Mesothelial cell of epicardium (in vitro differentiated cells): ENCODE measurements at regions not wholly inside any gene's neighbourhood (a gene's known extent, or its start where the extent isn't known, plus 50 kb on each side); places are given as distances from the start of the nearest gene placed in this dataset.

Experiments
- DNase-seq, 2 experiments: peaks; one replicate each; pipeline ENCODE4 v3.0.0; 2021; ENCODE audit warnings: low spot score in 2 of 2; ENCODE audit not compliant: unreplicated experiment in 2 of 2
- H3K27ac Mint-ChIP-seq: 2 replicates; pipeline ENCODE4 v1.8.0; 2021; ENCODE audit warnings: mixed read lengths
- H3K27me3 Mint-ChIP-seq: 2 replicates; pipeline ENCODE4 v1.8.0; 2021; ENCODE audit warnings: low read depth, mixed read lengths
- H3K36me3 Mint-ChIP-seq: 2 replicates; pipeline ENCODE4 v1.8.0; 2021; ENCODE audit warnings: mixed read lengths
- H3K4me1 Mint-ChIP-seq: 2 replicates; pipeline ENCODE4 v1.8.0; 2021; ENCODE audit warnings: mixed read lengths
- H3K4me3 Mint-ChIP-seq: 2 replicates; pipeline ENCODE4 v1.8.0; 2021; ENCODE audit warnings: mild to moderate bottlenecking, moderate library complexity, mixed read lengths
- H3K9me3 Mint-ChIP-seq: 2 replicates; pipeline ENCODE4 v1.8.0; 2021; ENCODE audit warnings: mixed read lengths
- CTCF ChIP-seq: fragments of 200-600 bp; sonication (generic); IDR thresholded peaks from one replicate; pipeline ENCODE4 v1.5.0; 2021; ENCODE audit warnings: antibody characterized with exemption; ENCODE audit not compliant: unreplicated experiment

GRCh38 chr7:46480619-46481018 is 559.5 kb upstream of the IGFBP3 start:
- H3K9me3 Mint-ChIP-seq, result peaks cover 15% of the 10 kb centered on the region
- peaks cover 3% of the 10 kb centered on the region for H3K36me3 Mint-ChIP-seq
- no peak for DNase-seq
- no peak overlapping the region for H3K27ac Mint-ChIP-seq
- H3K4me1 Mint-ChIP-seq, result peaks cover 16% of the 10 kb centered on the region
- TF ChIP-seq CTCF, result no peak
- no peaks in the 10 kb centered on the region for H3K27me3 Mint-ChIP-seq
- no peak overlapping the region for H3K4me3 Mint-ChIP-seq

GRCh38 chr7:46479680-46480079 is 558.6 kb upstream of the IGFBP3 start:
- Mint-ChIP-seq H3K27me3 (no peaks in the 10 kb centered on the region), H3K4me3 (no peak overlapping the region), H3K4me1 (peaks cover 7% of the 10 kb centered on the region), H3K27ac (no peak overlapping the region), H3K36me3 (peaks cover 9% of the 10 kb centered on the region), H3K9me3 (peaks cover 24% of the 10 kb centered on the region)
- no peak for DNase-seq
- no peak for TF ChIP-seq CTCF

- H3K4me3 Mint-ChIP-seq, result no peak overlapping the region
- peaks cover 7% of the 10 kb centered on the region for H3K4me1 Mint-ChIP-seq
- no peak overlapping the region for H3K27ac Mint-ChIP-seq
- peaks cover 13% of the 10 kb centered on the region for H3K36me3 Mint-ChIP-seq
- no peaks in the 10 kb centered on the region for H3K27me3 Mint-ChIP-seq
- no peak for TF ChIP-seq CTCF
- peaks cover 26% of the 10 kb centered on the region for H3K9me3 Mint-ChIP-seq
- no peak for DNase-seq
These were observed 557.0 kb upstream of the IGFBP3 start for GRCh38 chr7:46478046-46478445.

GRCh38 chr7:46468753-46469356 is 547.8 kb upstream of the IGFBP3 start:
- peaks cover 50% of the 10 kb centered on the region for H3K36me3 Mint-ChIP-seq
- H3K9me3 Mint-ChIP-seq, result peaks cover 85% of the 10 kb centered on the region
- DNase-seq, result no peak
- no peak overlapping the region for H3K4me3 Mint-ChIP-seq
- H3K27ac Mint-ChIP-seq, result no peak overlapping the region
- H3K27me3 Mint-ChIP-seq, result no peaks in the 10 kb centered on the region
- no peak for TF ChIP-seq CTCF
- no peaks in the 10 kb centered on the region for H3K4me1 Mint-ChIP-seq

GRCh38 chr7:46463170-46463569 is 542.1 kb upstream of the IGFBP3 start:
- Mint-ChIP-seq H3K27ac (no peak overlapping the region), H3K4me3 (no peak overlapping the region), H3K36me3 (peaks cover 50% of the 10 kb centered on the region), H3K9me3 (peaks cover 82% of the 10 kb centered on the region), H3K27me3 (no peaks in the 10 kb centered on the region), H3K4me1 (no peaks in the 10 kb centered on the region)
- no peak for TF ChIP-seq CTCF
- DNase-seq, result no peak

- H3K27ac Mint-ChIP-seq, result no peak overlapping the region
- no peak for TF ChIP-seq CTCF
- no peaks in the 10 kb centered on the region for H3K4me1 Mint-ChIP-seq
- DNase-seq, result no peak
- no peak overlapping the region for H3K4me3 Mint-ChIP-seq
- peaks cover 70% of the 10 kb centered on the region for H3K9me3 Mint-ChIP-seq
- H3K27me3 Mint-ChIP-seq, result no peaks in the 10 kb centered on the region
- peaks cover 39% of the 10 kb centered on the region for H3K36me3 Mint-ChIP-seq
These were observed 540.3 kb upstream of the IGFBP3 start for GRCh38 chr7:46461334-46461777.
